H9 (cell line): ENCODE measurements at regions not wholly inside any gene's neighbourhood (a gene's known extent, or its start where the extent isn't known, plus 50 kb on each side); places are given as distances from the start of the nearest gene placed in this dataset.

Experiments
- DNase-seq: peaks from one replicate; pipeline ENCODE4 v3.0.0-alpha.2; 2017
- H2AFZ ChIP-seq: one replicate; pipeline ENCODE4 v1.6.1; 2013; ENCODE audit warnings: mild to moderate bottlenecking, low read length, control low read depth, moderate library complexity
- H2AK5ac ChIP-seq: 2 replicates; pipeline ENCODE4 v1.6.1; 2013; ENCODE audit warnings: low read length, control low read depth, mixed read lengths; ENCODE audit not compliant: insufficient read length
- H2BK120ac ChIP-seq: one replicate; pipeline ENCODE4 v1.6.1; 2013; ENCODE audit warnings: low read depth, mild to moderate bottlenecking, low read length, control low read depth, inconsistent platforms; ENCODE audit not compliant: poor library complexity, severe bottlenecking
- H2BK12ac ChIP-seq: 2 replicates; pipeline ENCODE4 v1.6.1; 2013; ENCODE audit warnings: low read length, control low read depth, mixed read lengths, low read depth; ENCODE audit not compliant: insufficient read length
- H2BK15ac ChIP-seq: 2 replicates; pipeline ENCODE4 v1.6.1; 2013; ENCODE audit warnings: low read depth, low read length, control low read depth
- H2BK20ac ChIP-seq: one replicate; pipeline ENCODE4 v1.6.1; 2013; ENCODE audit warnings: low read depth, mild to moderate bottlenecking, low read length, control low read depth, inconsistent platforms; ENCODE audit not compliant: poor library complexity, severe bottlenecking
- H2BK5ac ChIP-seq: 2 replicates; pipeline ENCODE4 v1.6.1; 2013; ENCODE audit warnings: low read length, control low read depth, mixed read lengths; ENCODE audit not compliant: insufficient read length
- H3K14ac ChIP-seq: 2 replicates; pipeline ENCODE4 v1.6.1; 2013; ENCODE audit warnings: low read length, control low read depth; ENCODE audit not compliant: insufficient read depth
- H3K18ac ChIP-seq: 2 replicates; pipeline ENCODE4 v1.6.1; 2013; ENCODE audit warnings: low read depth, mild to moderate bottlenecking, mixed read lengths, low read length, control low read depth; ENCODE audit not compliant: insufficient read length
- H3K23ac ChIP-seq: 2 replicates; pipeline ENCODE4 v1.6.1; 2013; ENCODE audit warnings: low read length, control low read depth, mixed read lengths, low read depth; ENCODE audit not compliant: insufficient read length
- H3K23me2 ChIP-seq: 2 replicates; pipeline ENCODE4 v1.6.1; 2013; ENCODE audit warnings: low read depth, mild to moderate bottlenecking, mixed read lengths, low read length, control low read depth; ENCODE audit not compliant: insufficient read length, poor library complexity, severe bottlenecking
- H3K27ac ChIP-seq: 2 replicates; pipeline ENCODE4 v1.5.1; 2013; ENCODE audit warnings: low read length, control low read depth, mixed read lengths, low read depth; ENCODE audit not compliant: insufficient read length
- H3K27me3 ChIP-seq: 2 replicates; pipeline ENCODE4 v1.6.1; 2013; ENCODE audit warnings: low read length, control low read depth, inconsistent platforms; ENCODE audit not compliant: insufficient read depth
- H3K4ac ChIP-seq: 2 replicates; pipeline ENCODE4 v1.6.1; 2013; ENCODE audit warnings: low read depth, mild to moderate bottlenecking, control low read depth, inconsistent platforms, low read length, moderate library complexity
- H3K4me1 ChIP-seq: 2 replicates; pipeline ENCODE4 v1.6.1; 2013; ENCODE audit warnings: low read length, control low read depth, inconsistent platforms; ENCODE audit not compliant: insufficient read depth
- H3K4me2 ChIP-seq: 2 replicates; pipeline ENCODE4 v1.6.1; 2013; ENCODE audit warnings: low read length, control low read depth, mixed read lengths; ENCODE audit not compliant: insufficient read length, insufficient read depth
- H3K56ac ChIP-seq: 2 replicates; pipeline ENCODE4 v1.6.1; 2013; ENCODE audit warnings: low read depth, mild to moderate bottlenecking, mixed read lengths, low read length, control low read depth; ENCODE audit not compliant: insufficient read length
- H3K79me1 ChIP-seq: 2 replicates; pipeline ENCODE4 v1.6.1; 2013; ENCODE audit warnings: low read depth, mild to moderate bottlenecking, moderate library complexity, low read length, control low read depth, inconsistent platforms; ENCODE audit not compliant: insufficient read depth, poor library complexity, severe bottlenecking
- H3K79me2 ChIP-seq: 2 replicates; pipeline ENCODE4 v1.6.1; 2013; ENCODE audit warnings: low read length, control low read depth, inconsistent platforms; ENCODE audit not compliant: insufficient read depth
- H3K9ac ChIP-seq: 2 replicates; pipeline ENCODE4 v1.6.1; 2013; ENCODE audit warnings: low read length, control low read depth, mixed read lengths; ENCODE audit not compliant: insufficient read length; ENCODE audit errors: extremely low read depth
- H3K9me3 ChIP-seq: one replicate; pipeline ENCODE4 v1.6.1; 2013; ENCODE audit warnings: low read depth, low read length, inconsistent platforms; ENCODE audit not compliant: control insufficient read depth
- H3T11ph ChIP-seq: one replicate; pipeline ENCODE4 v1.6.1; 2013; ENCODE audit warnings: mild to moderate bottlenecking, low read length, control low read depth, inconsistent platforms
- H4K20me1 ChIP-seq: one replicate; pipeline ENCODE4 v1.6.1; 2013; ENCODE audit not compliant: control insufficient read depth, insufficient read length, insufficient read depth
- H4K5ac ChIP-seq: 2 replicates; pipeline ENCODE4 v1.6.1; 2013; ENCODE audit warnings: low read depth, mild to moderate bottlenecking, mixed read lengths, low read length, control low read depth; ENCODE audit not compliant: insufficient read length
- H4K8ac ChIP-seq: replicated peaks from 2 replicates; pipeline ENCODE4 v1.6.1; 2013; ENCODE audit warnings: low read length, control low read depth, mixed read lengths, low read depth; ENCODE audit not compliant: insufficient read length
- H4K91ac ChIP-seq: 2 replicates; pipeline ENCODE4 v1.6.1; 2013; ENCODE audit warnings: low read depth, mild to moderate bottlenecking, moderate library complexity, mixed read lengths, low read length, control low read depth; ENCODE audit not compliant: insufficient read length
- H3K27ac Mint-ChIP-seq, 3 experiments: 2 replicates in 2 of 3; 3 replicates in 1 of 3; pipeline ENCODE4 v1.8.0; 2020 to 2021; ENCODE audit warnings: mixed read lengths in 3 of 3, mild to moderate bottlenecking in 1 of 3, moderate library complexity in 1 of 3
- H3K27me3 Mint-ChIP-seq: 2 replicates; pipeline ENCODE4 v1.8.0; 2021; ENCODE audit warnings: low read depth, mild to moderate bottlenecking, moderate library complexity, mixed read lengths
- H3K36me3 Mint-ChIP-seq, 3 experiments: 2 replicates in 2 of 3; 3 replicates in 1 of 3; pipeline ENCODE4 v1.8.0; 2020 to 2021; ENCODE audit warnings: low read depth in 3 of 3, mixed read lengths in 3 of 3; ENCODE audit not compliant: insufficient read depth in 1 of 3
- H3K4me1 Mint-ChIP-seq, 2 experiments: 2 replicates each; pipeline ENCODE4 v1.8.0; 2020; ENCODE audit warnings: mixed read lengths in 2 of 2
- H3K4me3 Mint-ChIP-seq, 2 experiments: 2 replicates in 1 of 2; 3 replicates in 1 of 2; pipeline ENCODE4 v1.8.0; 2020 to 2021; ENCODE audit warnings: mild to moderate bottlenecking in 2 of 2, mixed read lengths in 2 of 2, moderate library complexity in 1 of 2
- H3K9me3 Mint-ChIP-seq, 2 experiments: 2 replicates in 1 of 2; 3 replicates in 1 of 2; pipeline ENCODE4 v1.8.0; 2020; ENCODE audit warnings: mild to moderate bottlenecking in 2 of 2, mixed read lengths in 2 of 2, moderate library complexity in 1 of 2
- CTCF ChIP-seq: fragments of 200-600 bp; sonication (generic); conservative IDR thresholded peaks from 3 replicates; pipeline ENCODE4 v1.8.0; 2021; ENCODE audit warnings: antibody characterized with exemption, mild to moderate bottlenecking

DNA sequence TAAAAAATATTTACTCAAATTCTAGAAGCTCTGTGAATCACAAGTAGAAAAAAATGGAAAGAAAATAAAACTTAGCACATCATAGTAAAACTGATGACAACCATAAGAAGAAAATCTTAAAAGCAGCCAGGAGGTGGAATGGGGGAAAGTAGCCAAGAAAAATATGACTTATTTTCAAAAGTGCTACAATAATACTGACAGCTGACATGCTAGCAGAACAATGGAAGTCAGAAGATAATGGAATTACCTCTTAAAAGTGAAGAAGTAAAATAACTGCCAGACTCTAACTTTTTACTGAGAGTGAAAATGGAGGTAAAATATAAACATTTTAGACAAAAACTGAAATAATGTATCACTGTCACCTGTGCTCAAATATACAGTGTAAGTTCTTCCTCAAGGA lies 532.2 kb upstream of the SGCD start:
- no peaks in the 10 kb centered on the region for H3K79me2 ChIP-seq
- no peaks in the 10 kb centered on the region for H3K27me3 Mint-ChIP-seq
- no peak overlapping the region for H4K5ac ChIP-seq
- TF ChIP-seq CTCF = no peak
- peaks cover 8 to 20% (median 18%) of the 10 kb centered on the region in 3 experiments for H3K36me3 Mint-ChIP-seq
- H2BK20ac ChIP-seq = no peak overlapping the region
- no peak overlapping the region for H3K9ac ChIP-seq
- H3K79me1 ChIP-seq = no peaks in the 10 kb centered on the region
- no peak for DNase-seq
- no peaks in the 10 kb centered on the region for H3K4me1 Mint-ChIP-seq
- H3K27ac Mint-ChIP-seq = no peak overlapping the region
- no peak overlapping the region for H3K56ac ChIP-seq
- no peak overlapping the region for H2BK12ac ChIP-seq
- no peak overlapping the region for H3K14ac ChIP-seq
- H4K91ac ChIP-seq = no peak overlapping the region
- H3K9me3 Mint-ChIP-seq = peaks cover 30 to 46% of the 10 kb centered on the region in 2 experiments
- H3K4ac ChIP-seq = no peak overlapping the region
- no peak overlapping the region for H2AK5ac ChIP-seq
- H3K27me3 ChIP-seq = no peaks in the 10 kb centered on the region
- no peak overlapping the region for H4K8ac ChIP-seq
- no peak overlapping the region for H2BK15ac ChIP-seq
- no peak overlapping the region for H3K4me3 Mint-ChIP-seq
- H3K4me2 ChIP-seq = no peak overlapping the region
- no peaks in the 10 kb centered on the region for H3K4me1 ChIP-seq
- no peak overlapping the region for H3K18ac ChIP-seq
- no peak overlapping the region for H3K27ac ChIP-seq
- no peak overlapping the region for H2BK120ac ChIP-seq
- no peak overlapping the region for H2AFZ ChIP-seq
- no peak overlapping the region for H2BK5ac ChIP-seq
- no peak overlapping the region for H3K23ac ChIP-seq
- H4K20me1 ChIP-seq = no peaks in the 10 kb centered on the region
- no peaks in the 10 kb centered on the region for H3K23me2 ChIP-seq
- H3T11ph ChIP-seq = no peak overlapping the region
- H3K9me3 ChIP-seq = no peaks in the 10 kb centered on the region
